Tongue (tissue), 1 donor: ENCODE measurements at regions not wholly inside any gene's neighbourhood (a gene's known extent, or its start where the extent isn't known, plus 50 kb on each side); places are given as distances from the start of the nearest gene placed in this dataset.
"Not testable (repeated sequence)": the region's sequence is repeated elsewhere in the genome, so short reads cannot be mapped to it uniquely, and the experiment has no call there.

Experiments used
- DNase-seq: peaks from one replicate; pipeline ENCODE4 v3.0.0-alpha.2; 2015

- DNase-seq, result no peak
These were observed 1106.0 kb downstream of the RPIA start for GRCh38 chr2:89797320-89798038.

- not testable (repeated sequence) for DNase-seq
These were observed 1109.7 kb downstream of the RPIA start for GRCh38 chr2:89801207-89801606.

- DNase-seq, result not testable (repeated sequence)
These were observed 1114.9 kb downstream of the RPIA start for GRCh38 chr2:89806363-89806762.

- DNase-seq, result no peak
These were observed 1119.8 kb downstream of the RPIA start for GRCh38 chr2:89811295-89811694.

GRCh38 chr2:89811910-89812309 lies 1120.4 kb downstream of the RPIA start:
- not testable (repeated sequence) for DNase-seq

GRCh38 chr2:89814359-89814758 lies 1122.9 kb downstream of the RPIA start:
- DNase-seq, result not testable (repeated sequence)

- DNase-seq, result no peak
These were observed 1127.4 kb downstream of the RPIA start for GRCh38 chr2:89818873-89819272.

- DNase-seq, result no peak
These were observed 1128.3 kb downstream of the RPIA start for GRCh38 chr2:89819809-89820208.

GRCh38 chr2:89820248-89820647 lies 1128.8 kb downstream of the RPIA start:
- DNase-seq, result no peak

- no peak for DNase-seq
These were observed 1130.0 kb downstream of the RPIA start for GRCh38 chr2:89821455-89821945.

GRCh38 chr2:89822342-89822741 lies 1130.9 kb downstream of the RPIA start:
- DNase-seq, result not testable (repeated sequence)

- no peak for DNase-seq
These were observed 1132.1 kb downstream of the RPIA start for GRCh38 chr2:89823556-89823955.

- no peak for DNase-seq
These were observed 1133.6 kb downstream of the RPIA start for GRCh38 chr2:89825034-89825433.

- not testable (repeated sequence) for DNase-seq
These were observed 1135.3 kb downstream of the RPIA start for GRCh38 chr2:89826741-89827140.

GRCh38 chr2:89827829-89828228 lies 1136.4 kb downstream of the RPIA start:
- not testable (repeated sequence) for DNase-seq

GRCh38 chr2:89828416-89828815 lies 1136.9 kb downstream of the RPIA start:
- DNase-seq, result not testable (repeated sequence)

GRCh38 chr2:89828961-89829631 lies 1137.6 kb downstream of the RPIA start:
- DNase-seq, result not testable (repeated sequence)

- no peak for DNase-seq
These were observed 1138.4 kb downstream of the RPIA start for GRCh38 chr2:89829828-89830227.

- not testable (repeated sequence) for DNase-seq
These were observed 1139.1 kb downstream of the RPIA start for GRCh38 chr2:89830341-89831218.

- DNase-seq, result no peak
These were observed 1140.4 kb downstream of the RPIA start for GRCh38 chr2:89831641-89832498.

- DNase-seq, result no peak
These were observed 1141.8 kb downstream of the RPIA start for GRCh38 chr2:89833116-89833779.
